Ectodermal cell (in vitro differentiated cells): ENCODE measurements at regions not wholly inside any gene's neighbourhood (a gene's known extent, or its start where the extent isn't known, plus 50 kb on each side); places are given as distances from the start of the nearest gene placed in this dataset.
"Not testable (repeated sequence)": the region's sequence is repeated elsewhere in the genome, so short reads cannot be mapped to it uniquely, and the experiment has no call there.

Source experiments
- H3K27ac ChIP-seq: 2 replicates; pipeline ENCODE4 v1.7.0; 2013; ENCODE audit warnings: mild to moderate bottlenecking, low read depth, low read length; ENCODE audit not compliant: insufficient read depth, poor library complexity, severe bottlenecking
- H3K27me3 ChIP-seq: 2 replicates; pipeline ENCODE4 v1.7.0; 2013; ENCODE audit warnings: mild to moderate bottlenecking, low read length; ENCODE audit not compliant: insufficient read depth, control insufficient read depth, poor library complexity, severe bottlenecking
- H3K36me3 ChIP-seq: one replicate; pipeline ENCODE4 v1.7.0; 2013; ENCODE audit warnings: low read length; ENCODE audit not compliant: control insufficient read depth, insufficient read depth
- H3K4me1 ChIP-seq: one replicate; pipeline ENCODE4 v1.7.0; 2013; ENCODE audit warnings: low read length; ENCODE audit not compliant: control insufficient read depth, insufficient read depth
- H3K4me3 ChIP-seq: 2 replicates; pipeline ENCODE4 v1.7.0; 2013; ENCODE audit warnings: low read depth, low read length, control low read depth; ENCODE audit not compliant: insufficient read depth
- H3K9me3 ChIP-seq: 2 replicates; pipeline ENCODE4 v1.7.0; 2013; ENCODE audit warnings: mild to moderate bottlenecking, low read length, moderate library complexity; ENCODE audit not compliant: control insufficient read depth
- WGBS, 2 experiments: methylation state at CpG; one replicate each; pipeline ENCODE4 v1.1.7; 2013; ENCODE audit warnings: missing lambda C conversion rate in 2 of 2; 5-methylcytosine and 5-hydroxymethylcytosine counted together

GRCh38 chr22:47865626-47866025, 1103.2 kb downstream of the TBC1D22A start:
- no peaks in the 10 kb centered on the region for H3K4me1 ChIP-seq
- H3K27ac ChIP-seq = no peak overlapping the region
- no peaks in the 10 kb centered on the region for H3K36me3 ChIP-seq
- 76 to 86% methylated on average over 3 of the region's 3 CpGs for WGBS, 2 experiments
- no peaks in the 10 kb centered on the region for H3K27me3 ChIP-seq
- H3K9me3 ChIP-seq = peaks cover 2% of the 10 kb centered on the region
- no peak overlapping the region for H3K4me3 ChIP-seq

- Histone ChIP-seq H3K9me3 (peaks cover 2% of the 10 kb centered on the region), H3K36me3 (no peaks in the 10 kb centered on the region), H3K27me3 (no peaks in the 10 kb centered on the region), H3K4me3 (no peak overlapping the region), H3K27ac (no peak overlapping the region), H3K4me1 (no peaks in the 10 kb centered on the region)
- 87 to 91% methylated on average over 4 of the region's 4 CpGs for WGBS, 2 experiments
Measured at GRCh38 chr22:47862394-47862793, 1099.9 kb downstream of the TBC1D22A start.

- H3K4me3 ChIP-seq, H3K27ac ChIP-seq, H3K36me3 ChIP-seq, H3K27me3 ChIP-seq, H3K9me3 ChIP-seq, H3K4me1 ChIP-seq: not testable (repeated sequence)
- WGBS, 2 experiments = 82 to 87% methylated on average over 9 of the region's 9 CpGs
Measured at GRCh38 chr22:47860907-47861306, 1098.5 kb downstream of the TBC1D22A start.

- WGBS, 2 experiments = 91 to 92% methylated on average over 7 of the region's 7 CpGs
- H3K27me3 ChIP-seq = no peaks in the 10 kb centered on the region
- no peak overlapping the region for H3K27ac ChIP-seq
- peaks cover 2% of the 10 kb centered on the region for H3K9me3 ChIP-seq
- no peaks in the 10 kb centered on the region for H3K36me3 ChIP-seq
- no peaks in the 10 kb centered on the region for H3K4me1 ChIP-seq
- no peak overlapping the region for H3K4me3 ChIP-seq
Measured at GRCh38 chr22:47859881-47860525, 1097.6 kb downstream of the TBC1D22A start.

GRCh38 chr22:47858773-47859306, 1096.4 kb downstream of the TBC1D22A start:
- Histone ChIP-seq H3K36me3 (no peaks in the 10 kb centered on the region), H3K4me1 (no peaks in the 10 kb centered on the region), H3K27ac (no peak overlapping the region), H3K4me3 (no peak overlapping the region), H3K27me3 (no peaks in the 10 kb centered on the region), H3K9me3 (peaks cover 2% of the 10 kb centered on the region)

GRCh38 chr22:47854680-47855079, 1092.2 kb downstream of the TBC1D22A start:
- Histone ChIP-seq H3K27ac (no peak overlapping the region), H3K9me3 (no peaks in the 10 kb centered on the region), H3K27me3 (no peaks in the 10 kb centered on the region), H3K36me3 (no peaks in the 10 kb centered on the region), H3K4me3 (no peak overlapping the region), H3K4me1 (peaks cover 10% of the 10 kb centered on the region)
- WGBS, 2 experiments = 87 to 89% methylated on average over 4 of the region's 4 CpGs

GRCh38 chr22:47854251-47854650, 1091.8 kb downstream of the TBC1D22A start:
- Histone ChIP-seq H3K27ac (no peak overlapping the region), H3K4me3 (no peak overlapping the region), H3K9me3 (no peaks in the 10 kb centered on the region), H3K27me3 (no peaks in the 10 kb centered on the region), H3K36me3 (no peaks in the 10 kb centered on the region), H3K4me1 (peaks cover 10% of the 10 kb centered on the region)
- 90 to 93% methylated on average over 5 of the region's 5 CpGs for WGBS, 2 experiments

- WGBS, 2 experiments = 83 to 85% methylated on average over 3 of the region's 3 CpGs
- Histone ChIP-seq H3K27ac (no peak overlapping the region), H3K36me3 (no peaks in the 10 kb centered on the region), H3K4me3 (no peak overlapping the region), H3K9me3 (no peaks in the 10 kb centered on the region), H3K4me1 (peaks cover 10% of the 10 kb centered on the region), H3K27me3 (no peaks in the 10 kb centered on the region)
Measured at GRCh38 chr22:47853750-47854149, 1091.3 kb downstream of the TBC1D22A start.

GRCh38 chr22:47851586-47851985, 1089.1 kb downstream of the TBC1D22A start:
- no peaks in the 10 kb centered on the region for H3K36me3 ChIP-seq
- H3K9me3 ChIP-seq = no peaks in the 10 kb centered on the region
- WGBS, 2 experiments = 80 to 81% methylated on average over 3 of the region's 3 CpGs
- H3K4me3 ChIP-seq = no peak overlapping the region
- no peak overlapping the region for H3K27ac ChIP-seq
- no peaks in the 10 kb centered on the region for H3K27me3 ChIP-seq
- H3K4me1 ChIP-seq = peaks cover 10% of the 10 kb centered on the region

GRCh38 chr22:47850644-47851151, 1088.2 kb downstream of the TBC1D22A start:
- WGBS, 2 experiments = 89 to 95% methylated on average over 2 of the region's 2 CpGs
- Histone ChIP-seq H3K27me3 (no peaks in the 10 kb centered on the region), H3K9me3 (no peaks in the 10 kb centered on the region), H3K4me1 (peaks cover 10% of the 10 kb centered on the region), H3K36me3 (no peaks in the 10 kb centered on the region), H3K4me3 (no peak overlapping the region), H3K27ac (no peak overlapping the region)
